ENCODE measurements at regions not wholly inside any gene's neighbourhood (a gene's known extent, or its start where the extent isn't known, plus 50 kb on each side); places are given as distances from the start of the nearest gene placed in this dataset.

DNA sequence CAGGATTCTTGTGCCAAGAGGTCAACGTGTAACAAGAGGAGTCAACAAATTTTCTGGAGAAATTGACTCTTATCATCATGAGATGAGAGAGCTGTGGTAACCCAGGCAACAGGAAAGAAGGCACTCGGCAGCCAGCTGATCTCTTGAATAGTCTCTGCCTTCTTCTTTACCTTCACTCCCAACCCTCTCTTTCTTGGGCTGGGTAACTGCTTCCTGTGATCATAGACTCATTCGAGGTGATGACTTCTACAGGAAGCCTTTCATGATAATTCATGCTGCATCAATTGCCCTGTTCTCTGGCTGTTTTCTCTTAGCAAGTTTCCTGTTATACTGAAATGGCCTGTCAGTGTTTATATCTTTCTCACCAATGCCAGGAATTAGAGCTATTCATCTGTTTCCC, 70.8 kb upstream of the FSTL5 start:
- no peak overlapping the region for H3K9ac ChIP-seq (ENCODE audit: control insufficient read depth, insufficient read depth, low read length)
- CTCF ChIA-PET, result no interaction called here
- H3K36me3 ChIP-seq (ENCODE audit: control insufficient read depth in 2 of 2, insufficient read depth in 2 of 2, low read length in 1 of 2), result no peaks in the 10 kb centered on the region
- H3K4me3 ChIP-seq, result no peak overlapping the region
- no TSS peak for BruUV-seq (replicated peaks)
- in situ Hi-C loops (cut with MboI) (no loop called here), intact Hi-C loops (cut with micrococcal nuclease; ENCODE audit: unreplicated experiment) (no loop called here)
- H4K20me1 ChIP-seq (ENCODE audit: control insufficient read depth, insufficient read depth), result no peaks in the 10 kb centered on the region
- no peaks in the 10 kb centered on the region for H3K9me3 ChIP-seq (replicated peaks; ENCODE audit: control insufficient read depth, insufficient read depth, low read length)
- no peak overlapping the region for H2AFZ ChIP-seq (ENCODE audit: control insufficient read depth, low read depth, low read length)
- H3K4me2 ChIP-seq (ENCODE audit: control insufficient read depth, insufficient read depth), result no peak overlapping the region
- POLR2A ChIA-PET, result no interaction called here
- H3K27me3 ChIP-seq (replicated peaks in 1 of 2; ENCODE audit: control insufficient read depth in 2 of 2, insufficient read depth in 2 of 2, low read length in 1 of 2), result no peaks in the 10 kb centered on the region
- DNase-seq (ENCODE audit: low read depth, low spot score) (no peak), ATAC-seq (no peak), FAIRE-seq (no peak)
- H3K4me1 ChIP-seq (ENCODE audit: control insufficient read depth, insufficient read depth, low read length), result no peaks in the 10 kb centered on the region
- RAD21 ChIA-PET (ENCODE audit: unreplicated experiment), result no interaction called here
- TF ChIP-seq RUNX3 (IDR thresholded peaks at IDR 0.05; ENCODE audit: low read length) (no peak), MLLT1 (IDR thresholded peaks at IDR 0.05) (no peak), SP1 (IDR thresholded peaks at IDR 0.05; ENCODE audit: low read depth, low read length) (no peak), GABPA (IDR thresholded peaks at IDR 0.05; ENCODE audit: low read depth) (no peak), EZH2 (IDR thresholded peaks at IDR 0.05; ENCODE audit: borderline replicate concordance, control insufficient read depth, low read depth, low read length) (no peak), MYC (IDR thresholded peaks at IDR 0.05; ENCODE audit: insufficient read depth, insufficient read length, insufficient replicate concordance, low read length, severe bottlenecking) (no peak), EP300 (IDR thresholded peaks at IDR 0.05; ENCODE audit: borderline replicate concordance in 1 of 2, control insufficient read depth in 1 of 2, low read depth in 2 of 2, low read length in 2 of 2) (no peak)
- SMC1A ChIA-PET (ENCODE audit: uncharacterized antibody, unreplicated experiment), result no interaction called here
- no peaks in the 10 kb centered on the region for H3K79me2 ChIP-seq (ENCODE audit: control insufficient read depth, insufficient read depth, low read length)
- H3K27ac ChIP-seq (ENCODE audit: control insufficient read depth, insufficient read depth), result no peak overlapping the region
- WGBS (ENCODE audit: insufficient coverage, insufficient replicate concordance, low lambda C conversion rate, missing lambda C conversion rate), result 10% methylated on average over 3 of the region's 3 CpGs

- POLR2A ChIA-PET, result no interaction called here
- in situ Hi-C loops (cut with MboI) (no loop called here), intact Hi-C loops (cut with micrococcal nuclease; ENCODE audit: unreplicated experiment) (no loop called here)
- H3K9ac ChIP-seq (ENCODE audit: control insufficient read depth, insufficient read depth, low read length), result no peak overlapping the region
- no peaks in the 10 kb centered on the region for H3K36me3 ChIP-seq (ENCODE audit: control insufficient read depth in 2 of 2, insufficient read depth in 2 of 2, low read length in 1 of 2)
- DNase-seq (ENCODE audit: low read depth, low spot score) (no peak), FAIRE-seq (no peak), ATAC-seq (no peak)
- H3K79me2 ChIP-seq (ENCODE audit: control insufficient read depth, insufficient read depth, low read length), result no peaks in the 10 kb centered on the region
- no peaks in the 10 kb centered on the region for H4K20me1 ChIP-seq (ENCODE audit: control insufficient read depth, insufficient read depth)
- TF ChIP-seq GATAD2B (conservative IDR thresholded peaks at IDR 0.05; ENCODE audit: low read depth) (no peak), NRF1 (conservative IDR thresholded peaks at IDR 0.05; ENCODE audit: low read depth, low read length) (no peak), SUPT20H (IDR thresholded peaks at IDR 0.05; ENCODE audit: borderline replicate concordance, control insufficient read depth, low read depth, low read length) (no peak), SIN3A (IDR thresholded peaks at IDR 0.05; ENCODE audit: low read depth, low read length) (no peak), RFX5 (IDR thresholded peaks at IDR 0.05; ENCODE audit: low read depth, low read length) (no peak), EP300 (IDR thresholded peaks at IDR 0.05; ENCODE audit: borderline replicate concordance in 1 of 2, control insufficient read depth in 1 of 2, low read depth in 2 of 2, low read length in 2 of 2) (no peak), IKZF2 (IDR thresholded peaks at IDR 0.05) (no peak), PBX3 (IDR thresholded peaks at IDR 0.05; ENCODE audit: insufficient replicate concordance, low read depth, low read length) (no peak)
- CTCF ChIA-PET, result no interaction called here
- BruUV-seq (replicated peaks), result no TSS peak
- RAD21 ChIA-PET (ENCODE audit: unreplicated experiment), result no interaction called here
- H3K27ac ChIP-seq (ENCODE audit: control insufficient read depth, insufficient read depth), result no peak overlapping the region
- no peak overlapping the region for H3K4me3 ChIP-seq
- H3K4me2 ChIP-seq (ENCODE audit: control insufficient read depth, insufficient read depth), result no peak overlapping the region
- SMC1A ChIA-PET (ENCODE audit: uncharacterized antibody, unreplicated experiment), result no interaction called here
- no peak overlapping the region for H2AFZ ChIP-seq (ENCODE audit: control insufficient read depth, low read depth, low read length)
- no peaks in the 10 kb centered on the region for H3K9me3 ChIP-seq (replicated peaks; ENCODE audit: control insufficient read depth, insufficient read depth, low read length)
- no peaks in the 10 kb centered on the region for H3K27me3 ChIP-seq (replicated peaks in 1 of 2; ENCODE audit: control insufficient read depth in 2 of 2, insufficient read depth in 2 of 2, low read length in 1 of 2)
- no peaks in the 10 kb centered on the region for H3K4me1 ChIP-seq (ENCODE audit: control insufficient read depth, insufficient read depth, low read length)
These were observed 68.5 kb upstream of the FSTL5 start for GRCh38 chr4:162232349-162232748.

Measured in GM12878 (cell line).